ENCODE measurements at regions not wholly inside any gene's neighbourhood (a gene's known extent, or its start where the extent isn't known, plus 50 kb on each side); places are given as distances from the start of the nearest gene placed in this dataset.
"Not testable (repeated sequence)": the region's sequence is repeated elsewhere in the genome, so short reads cannot be mapped to it uniquely, and the experiment has no call there.

- DNase-seq (ENCODE audit: low read depth), result no peak
Measured at GRCh38 chr16:86231321-86231995, 278.9 kb upstream of the FOXF1 start.

GRCh38 chr16:86231996-86232350, 278.4 kb upstream of the FOXF1 start:
- no peak for DNase-seq (ENCODE audit: low read depth)

GRCh38 chr16:86232496-86232895, 277.8 kb upstream of the FOXF1 start:
- no peak for DNase-seq (ENCODE audit: low read depth)

DNA sequence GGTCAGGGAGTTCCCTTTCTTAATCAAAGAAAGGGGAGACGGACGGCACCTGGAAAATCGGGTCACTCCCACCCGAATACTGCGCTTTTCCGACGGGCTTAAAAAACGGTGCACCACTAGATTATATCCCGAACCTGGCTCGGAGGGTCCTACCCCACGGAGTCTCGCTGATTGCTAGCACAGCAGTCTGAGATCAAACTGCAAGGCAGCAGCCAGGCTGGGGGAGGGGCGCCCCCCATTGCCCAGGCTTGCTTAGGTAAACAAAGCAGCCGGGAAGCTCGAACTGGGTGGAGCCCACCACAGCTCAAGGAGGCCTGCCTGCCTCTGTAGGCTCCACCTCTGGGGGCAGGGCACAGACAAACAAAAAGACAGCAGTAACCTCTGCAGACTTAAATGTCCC, 276.8 kb upstream of the FOXF1 start:
- not testable (repeated sequence) for DNase-seq (ENCODE audit: low read depth)

DNA sequence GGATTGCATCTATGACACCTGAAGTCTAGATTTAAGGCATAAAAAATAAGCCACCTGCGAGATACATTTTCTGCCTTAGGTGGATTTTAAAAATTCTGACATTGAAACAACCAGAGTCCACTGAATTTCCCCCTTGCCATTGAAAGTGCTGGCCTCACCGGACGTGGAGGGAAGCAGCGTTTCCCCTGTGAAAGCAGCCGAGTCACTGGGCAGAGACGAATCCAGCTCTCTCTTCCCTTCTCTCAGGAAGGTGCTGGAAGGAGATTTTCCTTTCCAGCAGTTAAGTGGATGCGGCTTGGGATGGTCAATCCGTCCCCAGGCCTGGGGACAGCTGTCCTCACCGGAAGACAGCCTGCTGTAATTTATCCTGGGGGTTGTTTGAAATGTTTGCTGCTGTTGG, 270.9 kb upstream of the FOXF1 start:
- DNase-seq (ENCODE audit: low read depth), result no peak

- DNase-seq (ENCODE audit: low read depth), result no peak
Measured at GRCh38 chr16:86240716-86241363, 269.5 kb upstream of the FOXF1 start.

DNA sequence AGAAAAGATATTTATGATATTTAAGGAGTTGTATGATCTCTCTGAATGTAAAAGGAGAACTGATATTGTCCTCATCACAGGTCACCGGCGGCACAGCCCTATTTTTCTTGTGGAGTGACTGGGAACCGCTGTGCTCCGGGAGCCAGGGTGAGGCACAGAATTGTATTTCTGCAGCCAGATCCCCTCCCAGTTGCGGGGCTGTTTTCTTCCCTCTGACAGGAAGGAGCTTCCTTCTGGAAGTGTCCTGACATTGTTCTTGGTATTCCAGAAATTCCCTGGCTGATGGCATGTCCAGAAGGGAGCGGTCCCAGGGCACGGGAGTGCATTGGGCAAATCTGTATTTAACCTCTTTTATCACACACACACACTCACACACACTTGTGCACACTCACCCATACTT, 268.6 kb upstream of the FOXF1 start:
- no peak for DNase-seq (ENCODE audit: low read depth)

GRCh38 chr16:86242244-86243122, 267.8 kb upstream of the FOXF1 start:
- no peak for DNase-seq (ENCODE audit: low read depth)

- DNase-seq (ENCODE audit: low read depth), result no peak
Measured at GRCh38 chr16:86243123-86243473, 267.2 kb upstream of the FOXF1 start.

DNA sequence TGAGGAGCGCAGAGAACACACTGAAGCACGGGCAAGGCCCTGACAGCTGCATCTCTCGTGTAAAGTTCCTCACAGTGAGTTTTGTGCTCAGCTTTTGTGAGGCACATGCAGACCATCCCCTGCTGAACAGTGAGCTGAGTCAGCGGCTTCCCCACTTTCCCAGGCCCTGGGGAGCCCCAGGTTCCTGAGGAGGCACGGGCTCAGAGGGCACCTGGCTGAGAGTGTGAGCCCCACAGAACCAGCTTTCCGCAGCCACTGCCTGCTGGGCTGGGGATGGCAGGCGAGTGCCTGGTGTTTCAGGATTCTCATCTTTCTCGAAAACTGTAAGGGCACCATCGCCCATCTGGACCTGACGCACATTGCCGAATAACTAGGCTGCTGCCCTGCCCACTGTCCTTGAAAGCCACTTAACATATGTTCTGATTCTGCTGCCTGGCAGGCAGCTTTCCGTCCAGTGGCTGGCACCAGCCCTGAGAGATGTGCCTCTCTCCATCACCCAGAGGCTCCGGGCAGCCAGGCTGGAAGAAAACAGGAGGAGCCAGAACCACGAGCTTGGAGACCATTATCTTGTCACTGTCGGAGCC, 266.7 kb upstream of the FOXF1 start:
- DNase-seq (ENCODE audit: low read depth), result no peak

GRCh38 chr16:86244158-86244557, 266.2 kb upstream of the FOXF1 start:
- DNase-seq (ENCODE audit: low read depth), result no peak

GRCh38 chr16:86244936-86245335, 265.4 kb upstream of the FOXF1 start:
- no peak for DNase-seq (ENCODE audit: low read depth)

- no peak for DNase-seq (ENCODE audit: low read depth)
Measured at GRCh38 chr16:86245351-86245750, 265.0 kb upstream of the FOXF1 start.

- DNase-seq (ENCODE audit: low read depth), result no peak
Measured at GRCh38 chr16:86245895-86246294, 264.4 kb upstream of the FOXF1 start.

- no peak for DNase-seq (ENCODE audit: low read depth)
Measured at GRCh38 chr16:86248310-86248905, 261.9 kb upstream of the FOXF1 start.

DNA sequence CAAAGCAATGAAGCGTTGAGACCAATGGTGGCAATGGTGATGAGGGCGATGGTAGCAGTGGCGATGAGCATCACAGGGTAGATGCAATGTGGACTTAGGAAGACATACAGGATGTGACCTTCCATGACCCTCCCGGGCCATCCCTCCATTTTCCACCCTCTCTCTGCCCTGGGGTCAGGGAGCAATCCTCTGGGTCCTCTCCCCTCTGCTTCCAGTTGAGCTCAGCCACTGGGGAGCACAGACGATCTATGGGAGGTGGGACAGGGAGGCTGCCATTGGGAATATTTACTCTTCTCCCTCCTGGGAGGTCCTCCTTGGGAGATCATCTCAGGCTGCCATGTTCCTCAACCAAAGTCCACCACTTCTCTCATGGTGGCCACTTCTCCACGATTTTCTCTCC, 260.7 kb upstream of the FOXF1 start:
- DNase-seq (ENCODE audit: low read depth), result no peak

DNA sequence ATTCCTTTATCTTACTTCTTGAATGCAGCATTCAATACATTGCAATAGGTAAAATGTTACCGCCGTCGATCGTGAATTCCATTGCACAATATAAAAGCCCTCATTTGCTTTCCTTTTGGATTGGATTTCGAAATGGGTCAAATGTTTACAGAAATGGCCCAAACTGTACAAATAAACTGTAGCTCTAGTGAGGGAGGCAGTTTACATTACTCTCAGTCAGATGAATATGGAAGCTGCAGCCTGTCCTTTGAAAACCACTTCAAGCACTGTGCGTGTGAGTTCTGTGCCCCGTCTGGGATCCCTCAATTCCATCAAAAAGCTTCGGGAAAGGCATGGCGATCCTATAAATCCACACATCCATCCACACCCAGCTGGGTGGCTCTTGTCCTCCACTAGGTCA, 258.6 kb upstream of the FOXF1 start:
- no peak for DNase-seq (ENCODE audit: low read depth)

DNA sequence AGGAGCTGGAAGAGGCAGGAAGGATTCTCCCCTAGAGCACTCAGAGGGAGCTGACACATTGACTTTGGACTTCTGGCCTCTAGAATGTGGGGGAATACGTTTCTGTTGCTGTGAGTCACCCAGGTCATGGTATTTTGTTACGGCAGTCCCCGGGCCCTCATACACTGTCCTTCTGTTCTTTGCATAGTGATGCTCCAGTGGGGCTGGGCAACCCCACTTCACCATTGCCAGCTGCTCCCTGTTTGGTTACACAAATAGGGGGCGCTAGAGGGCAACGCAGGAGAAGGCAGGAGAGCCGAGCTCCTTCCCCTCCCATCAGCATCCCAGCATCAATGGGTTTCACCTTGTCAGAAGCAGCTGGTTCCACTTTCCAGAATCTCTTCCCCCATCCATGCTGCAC, 257.7 kb upstream of the FOXF1 start:
- no peak for DNase-seq (ENCODE audit: low read depth)

GRCh38 chr16:86255966-86256365, 254.4 kb upstream of the FOXF1 start:
- DNase-seq (ENCODE audit: low read depth), result no peak

DNA sequence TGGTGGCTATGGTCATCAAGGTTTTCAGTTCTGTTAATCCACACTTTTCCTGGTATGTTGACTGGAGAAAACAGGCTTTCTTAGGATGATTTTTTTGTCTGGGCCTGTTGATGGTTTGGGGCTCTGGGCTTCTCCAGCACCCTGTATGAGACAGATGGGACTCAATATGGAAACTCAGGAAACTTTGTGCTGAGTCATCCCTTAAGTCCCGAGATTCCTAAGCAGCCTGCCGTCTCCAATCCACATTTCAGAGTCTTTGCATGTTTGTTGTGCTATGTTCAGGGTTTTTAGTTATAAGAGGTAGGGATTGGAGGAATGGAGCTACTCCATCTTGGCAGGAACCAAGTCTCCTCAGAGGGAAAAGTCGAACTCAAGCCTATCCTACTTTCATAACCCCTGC, 253.3 kb upstream of the FOXF1 start:
- no peak for DNase-seq (ENCODE audit: low read depth)

DNA sequence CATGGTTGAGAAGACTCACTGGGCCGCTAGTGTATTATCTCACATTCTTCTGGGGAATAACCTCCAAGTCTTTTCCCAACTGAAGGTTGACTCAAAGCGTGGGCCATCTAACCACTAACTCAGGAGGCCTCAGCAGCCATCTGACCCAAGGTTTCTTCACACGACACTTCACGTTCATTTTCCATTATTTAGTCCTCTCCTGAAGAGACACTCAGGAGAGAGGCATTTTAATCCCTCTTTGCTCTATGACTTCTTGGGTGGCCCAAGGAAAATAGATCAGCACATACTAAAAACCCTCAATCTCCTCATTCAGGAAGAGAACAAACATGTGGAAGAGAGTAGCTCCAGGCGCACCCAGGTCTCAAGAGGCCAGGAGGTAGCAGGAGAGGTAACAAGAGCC, 252.8 kb upstream of the FOXF1 start:
- DNase-seq (ENCODE audit: low read depth), result no peak

GRCh38 chr16:86258713-86259112, 251.6 kb upstream of the FOXF1 start:
- no peak for DNase-seq (ENCODE audit: low read depth)

- no peak for DNase-seq (ENCODE audit: low read depth)
Measured at GRCh38 chr16:86259499-86259898, 250.8 kb upstream of the FOXF1 start.

Data from stimulated activated CD8-positive, alpha-beta memory T cell treated with anti-CD3 and anti-CD28 coated beads, Interleukin-15, amount 100 ng/mL, for 24 hours (primary cell).